ENCODE measurements at regions not wholly inside any gene's neighbourhood (a gene's known extent, or its start where the extent isn't known, plus 50 kb on each side); places are given as distances from the start of the nearest gene placed in this dataset.

DNA sequence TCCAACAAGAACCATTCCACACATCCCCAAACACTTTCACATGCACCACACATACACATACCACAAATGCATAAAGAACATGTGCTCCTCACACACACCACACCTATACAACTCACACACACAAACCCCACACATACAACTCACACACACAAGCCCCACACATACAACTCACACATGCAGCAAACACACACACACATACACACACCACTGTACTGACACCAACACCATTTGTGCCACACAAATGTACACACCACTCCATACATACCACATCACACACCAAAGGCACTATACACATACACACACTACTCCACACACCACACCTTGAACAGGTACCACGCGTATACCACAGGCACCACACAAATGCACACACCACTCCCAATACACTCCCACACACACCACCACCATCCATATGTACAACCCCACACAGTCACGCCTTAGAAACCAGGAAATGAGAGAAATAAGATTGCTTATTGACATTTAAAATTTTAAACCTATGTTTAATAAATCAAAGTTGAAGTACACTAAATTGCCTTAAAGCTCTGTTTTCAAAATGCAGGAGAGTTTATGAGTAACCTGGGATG is 107.4 kb downstream of the ARL4A start:
- TF ChIP-seq EZH2 (IDR thresholded peaks at IDR 0.05; ENCODE audit: insufficient read depth, poor library complexity, severe bottlenecking) (no peak), EZH2phosphoT487 (IDR thresholded peaks at IDR 0.05; ENCODE audit: insufficient read depth, low read depth) (no peak)

Measured in GM23248 (cell line).